OCI-LY7 (cell line): ENCODE measurements at regions not wholly inside any gene's neighbourhood (a gene's known extent, or its start where the extent isn't known, plus 50 kb on each side); places are given as distances from the start of the nearest gene placed in this dataset.
"Not testable (repeated sequence)": the region's sequence is repeated elsewhere in the genome, so short reads cannot be mapped to it uniquely, and the experiment has no call there.

Source experiments
- BruUV-seq: library from RNA; stranded (reverse); fragments of 400-500 nt; replicated peaks from 2 replicates; lab custom pipeline; 2021; lab: Mats Ljungman, UMichigan
- CTCF ChIA-PET: fragments of 300-600 bp; sonication (Branson Sonifier 250); formaldehyde crosslinking; loops from one replicate; lab custom pipeline; 2022; ENCODE audit warnings: antibody characterized with exemption; ENCODE audit not compliant: unreplicated experiment; lab: Charles Lee
- POLR2A ChIA-PET: fragments of 300-600 bp; sonication (Branson Sonifier 250); formaldehyde crosslinking; loops from one replicate; lab custom pipeline; 2022; ENCODE audit warnings: antibody characterized with exemption; lab: Charles Lee
- DNase-seq: peaks from one replicate; pipeline ENCODE4 v3.0.0-alpha.2; 2015; ENCODE audit warnings: low spot score
- H2AFZ ChIP-seq: fragments of 200-600 bp; sonication (generic), shearing (Covaris generic); 2 replicates; pipeline ENCODE4 v1.6.1; 2014; ENCODE audit warnings: mild to moderate bottlenecking, antibody characterized with exemption, low read length, moderate library complexity
- H3K27ac ChIP-seq: fragments of 200-600 bp; sonication (generic); 2 replicates; pipeline ENCODE4 v1.5.1; 2014; ENCODE audit warnings: mixed run types, low read depth, mild to moderate bottlenecking, moderate library complexity, low read length, inconsistent platforms; ENCODE audit not compliant: poor library complexity, severe bottlenecking
- H3K36me3 ChIP-seq: fragments of 200-600 bp; sonication (generic); 2 replicates; pipeline ENCODE4 v1.6.1; 2014; ENCODE audit warnings: mild to moderate bottlenecking, antibody characterized with exemption, low read length, moderate library complexity, mixed read lengths; ENCODE audit not compliant: insufficient read depth
- H3K4me1 ChIP-seq: fragments of 200-600 bp; sonication (generic); 2 replicates; pipeline ENCODE4 v1.5.1; 2014; ENCODE audit warnings: mild to moderate bottlenecking, low read length; ENCODE audit not compliant: insufficient read depth, poor library complexity, severe bottlenecking
- H3K4me2 ChIP-seq: fragments of 200-600 bp; sonication (generic); 2 replicates; pipeline ENCODE4 v1.6.1; 2014; ENCODE audit warnings: mild to moderate bottlenecking, low read length
- H3K4me3 ChIP-seq: fragments of 200-600 bp; sonication (generic); 2 replicates; pipeline ENCODE4 v1.5.1; 2014; ENCODE audit warnings: mild to moderate bottlenecking, low read depth, low read length; ENCODE audit not compliant: poor library complexity, severe bottlenecking
- H3K79me2 ChIP-seq: fragments of 200-600 bp; sonication (generic); 2 replicates; pipeline ENCODE4 v1.6.1; 2016; ENCODE audit warnings: low read depth, mild to moderate bottlenecking, low read length, moderate library complexity, mixed read lengths; ENCODE audit not compliant: insufficient read depth
- H3K9me2 ChIP-seq: fragments of 200-600 bp; sonication (generic); 2 replicates; pipeline ENCODE4 v1.6.1; 2016; ENCODE audit warnings: mild to moderate bottlenecking, low read length, mixed read lengths; ENCODE audit not compliant: insufficient read depth
- H3K9me3 ChIP-seq: fragments of 200-600 bp; sonication (generic); 2 replicates; pipeline ENCODE4 v1.6.1; 2014; ENCODE audit warnings: mild to moderate bottlenecking, mixed run types, low read length, mixed read lengths
- H4K20me1 ChIP-seq: fragments of 200-600 bp; sonication (generic); 2 replicates; pipeline ENCODE4 v1.6.1; 2014; ENCODE audit warnings: mild to moderate bottlenecking, antibody characterized with exemption, low read length, moderate library complexity, mixed read lengths; ENCODE audit not compliant: insufficient read depth
- CTCF ChIP-seq: fragments of 200-600 bp; sonication (generic); conservative IDR thresholded peaks from 2 replicates; pipeline ENCODE4 v1.5.1; 2014; ENCODE audit warnings: mild to moderate bottlenecking, antibody characterized with exemption, low read length, moderate library complexity, mixed read lengths
- EZH2phosphoT487 ChIP-seq: fragments of 200-600 bp; sonication (generic); IDR thresholded peaks from 2 replicates; pipeline ENCODE4 v1.6.1; 2018; ENCODE audit warnings: low read depth, borderline replicate concordance, mild to moderate bottlenecking, mixed run types, antibody characterized with exemption, low read length, moderate library complexity, mixed read lengths
- intact Hi-C: fragments of 100-400 bp; cut with micrococcal nuclease; formaldehyde crosslinking; loops from one replicate; pipeline ENCODE4 v1.10.0; 2022; ENCODE audit not compliant: unreplicated experiment

- Histone ChIP-seq H3K27ac (no peak overlapping the region), H3K4me2 (no peak overlapping the region), H3K9me2 (no peaks in the 10 kb centered on the region), H3K4me1 (no peaks in the 10 kb centered on the region), H4K20me1 (no peaks in the 10 kb centered on the region), H3K79me2 (no peaks in the 10 kb centered on the region), H2AFZ (no peak overlapping the region), H3K4me3 (no peak overlapping the region), H3K36me3 (no peaks in the 10 kb centered on the region), H3K9me3 (no peaks in the 10 kb centered on the region)
- POLR2A ChIA-PET: no interaction called here
- intact Hi-C loops: no loop called here
- CTCF ChIA-PET: no interaction called here
- DNase-seq: no peak
- TF ChIP-seq CTCF (no peak), EZH2phosphoT487 (no peak)
- BruUV-seq: no TSS peak
Observed at GRCh38 chr2:138381373-138381772, 120.2 kb upstream of the SPOPL start.

- no peaks in the 10 kb centered on the region for H3K9me3 ChIP-seq
- no peak for DNase-seq
- no peaks in the 10 kb centered on the region for H3K79me2 ChIP-seq
- TF ChIP-seq CTCF (no peak), EZH2phosphoT487 (no peak)
- intact Hi-C loops: no loop called here
- POLR2A ChIA-PET: no interaction called here
- no peak overlapping the region for H3K4me2 ChIP-seq
- CTCF ChIA-PET: no interaction called here
- H2AFZ ChIP-seq: no peak overlapping the region
- no peaks in the 10 kb centered on the region for H3K36me3 ChIP-seq
- no peaks in the 10 kb centered on the region for H4K20me1 ChIP-seq
- no peak overlapping the region for H3K27ac ChIP-seq
- H3K9me2 ChIP-seq: no peaks in the 10 kb centered on the region
- H3K4me3 ChIP-seq: no peak overlapping the region
- H3K4me1 ChIP-seq: no peaks in the 10 kb centered on the region
- no TSS peak for BruUV-seq
Observed at GRCh38 chr2:138382672-138383071, 118.9 kb upstream of the SPOPL start.

GRCh38 chr2:138386191-138386590 lies 115.4 kb upstream of the SPOPL start:
- H3K4me1 ChIP-seq, CTCF ChIA-PET, intact Hi-C loops, H3K9me3 ChIP-seq, POLR2A ChIA-PET, H3K9me2 ChIP-seq, DNase-seq, H2AFZ ChIP-seq, H3K4me2 ChIP-seq, H3K79me2 ChIP-seq, BruUV-seq, H3K4me3 ChIP-seq, H4K20me1 ChIP-seq, H3K36me3 ChIP-seq, H3K27ac ChIP-seq: not testable (repeated sequence)
